GM19351 (cell line): ENCODE measurements at regions not wholly inside any gene's neighbourhood (a gene's known extent, or its start where the extent isn't known, plus 50 kb on each side); places are given as distances from the start of the nearest gene placed in this dataset.

Experiments
- ATAC-seq: cut with Tn5 transposase; IDR thresholded peaks from one replicate; pipeline ENCODE4 v1.9.1; 2021; ENCODE audit warnings: mild to moderate bottlenecking, moderate library complexity; ENCODE audit not compliant: unreplicated experiment

DNA sequence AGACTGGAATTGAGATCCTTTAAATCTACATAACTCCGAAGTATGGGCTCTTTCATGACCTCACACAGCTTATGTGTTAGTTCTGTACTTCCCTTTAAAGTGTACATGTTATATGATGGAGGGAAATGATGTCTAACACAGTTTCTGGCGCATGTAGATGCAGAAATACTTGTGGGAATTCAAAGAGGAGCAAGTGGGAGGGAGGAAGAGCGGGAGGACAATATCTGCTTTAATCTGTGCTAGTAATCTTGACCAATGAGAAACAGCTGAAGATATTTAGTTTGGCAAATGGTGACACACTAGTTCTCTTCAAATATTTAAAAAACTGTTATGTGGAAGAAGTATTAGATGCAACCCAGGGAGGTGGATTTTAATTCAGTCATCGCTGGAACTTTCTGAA lies 62.9 kb upstream of the PLEKHG1 start:
- no peak for ATAC-seq

DNA sequence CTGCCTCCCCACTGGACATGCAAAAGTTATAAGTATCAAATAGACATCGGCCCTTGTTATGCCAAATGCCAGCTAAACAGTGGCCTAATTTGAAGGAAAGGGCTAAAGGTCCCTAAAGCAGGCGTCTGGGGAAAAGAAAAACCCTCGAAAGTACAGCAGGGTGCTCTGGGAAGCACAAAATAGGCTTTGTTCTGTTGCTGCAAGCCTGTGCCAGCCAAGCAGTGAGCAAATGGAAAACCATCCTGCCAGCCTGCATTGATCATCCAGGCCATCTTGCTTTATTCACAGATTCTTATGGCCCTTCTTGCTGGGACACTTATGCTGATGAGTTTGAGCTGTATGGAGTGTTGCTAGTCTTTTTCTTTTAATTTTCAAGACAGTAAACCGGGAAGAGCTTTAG lies 62.2 kb upstream of the PLEKHG1 start:
- no peak for ATAC-seq

DNA sequence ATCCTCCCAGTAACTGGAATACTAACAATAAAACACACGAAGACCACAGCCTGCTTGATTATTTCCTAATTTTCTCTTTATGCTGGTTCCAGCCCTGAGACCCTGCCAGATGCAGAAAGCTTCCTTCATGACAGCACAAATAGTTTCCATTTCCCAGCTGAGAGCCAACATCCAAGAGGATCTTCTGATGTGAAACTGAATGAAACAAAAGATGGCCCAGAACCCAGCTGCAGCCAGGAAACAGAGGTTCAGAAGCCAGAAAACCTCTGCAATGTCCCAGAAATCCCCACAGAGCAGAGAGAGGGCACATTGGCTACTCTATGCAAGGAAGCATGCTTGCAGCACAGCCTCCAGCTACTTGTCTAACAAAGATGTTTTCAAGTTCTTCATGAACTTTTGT lies 61.8 kb upstream of the PLEKHG1 start:
- no peak for ATAC-seq

DNA sequence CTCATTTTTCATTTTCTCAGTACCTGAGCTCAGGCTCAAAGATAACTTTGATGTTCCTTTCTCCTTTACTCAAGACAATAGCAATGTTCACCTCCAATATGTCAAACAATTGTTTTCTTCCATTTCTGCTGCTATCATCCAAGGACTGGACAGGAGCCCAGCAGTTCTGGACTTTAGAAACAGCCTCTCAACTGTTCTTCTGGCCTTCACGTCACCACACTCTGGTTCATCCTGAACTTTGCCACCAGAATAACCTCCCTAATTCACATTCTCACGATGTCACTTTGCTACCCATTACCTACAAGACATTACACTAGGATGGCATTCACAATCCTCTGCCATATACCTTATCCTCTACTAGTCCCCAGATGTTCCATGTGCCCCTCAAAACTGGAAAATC lies 60.6 kb upstream of the PLEKHG1 start:
- ATAC-seq, result no peak

DNA sequence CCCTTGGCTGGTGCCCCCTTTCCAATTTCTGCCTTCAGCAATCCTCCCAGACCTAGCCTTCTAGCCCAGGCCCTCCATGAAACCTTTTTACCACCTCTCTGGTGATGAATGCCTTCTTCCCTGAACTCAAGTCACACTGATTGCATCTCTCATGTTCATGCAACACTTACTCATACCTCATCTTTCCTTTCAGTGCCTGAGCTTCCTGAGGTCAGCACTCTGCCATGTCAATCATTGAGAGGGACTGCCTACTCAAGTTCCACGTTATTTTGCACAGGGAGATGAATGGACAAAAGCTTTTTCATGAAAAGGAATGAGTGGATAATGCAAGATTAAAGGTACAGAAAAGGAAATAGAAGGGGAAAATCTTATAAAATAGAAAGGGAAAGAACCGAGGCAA lies 60.1 kb upstream of the PLEKHG1 start:
- ATAC-seq, result no peak

DNA sequence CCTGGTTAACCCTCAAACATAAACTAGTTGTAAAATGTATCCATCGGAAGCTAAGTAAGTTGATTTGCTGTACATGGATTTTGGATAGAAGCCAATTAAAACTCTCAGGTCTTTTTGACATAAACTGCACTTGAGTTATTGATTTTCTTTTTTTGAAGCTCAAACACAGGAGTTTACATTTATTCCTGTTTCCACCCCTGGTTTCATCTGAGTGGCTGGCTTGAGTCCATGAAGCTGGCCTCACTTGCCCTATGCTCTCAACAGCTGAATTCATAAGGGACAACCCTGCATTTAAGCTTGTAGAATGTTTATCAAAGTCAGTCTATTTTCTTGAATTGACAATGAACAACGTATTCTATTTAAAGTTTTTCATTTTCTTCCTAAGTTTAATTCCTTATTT lies 58.1 kb upstream of the PLEKHG1 start:
- ATAC-seq, result no peak

DNA sequence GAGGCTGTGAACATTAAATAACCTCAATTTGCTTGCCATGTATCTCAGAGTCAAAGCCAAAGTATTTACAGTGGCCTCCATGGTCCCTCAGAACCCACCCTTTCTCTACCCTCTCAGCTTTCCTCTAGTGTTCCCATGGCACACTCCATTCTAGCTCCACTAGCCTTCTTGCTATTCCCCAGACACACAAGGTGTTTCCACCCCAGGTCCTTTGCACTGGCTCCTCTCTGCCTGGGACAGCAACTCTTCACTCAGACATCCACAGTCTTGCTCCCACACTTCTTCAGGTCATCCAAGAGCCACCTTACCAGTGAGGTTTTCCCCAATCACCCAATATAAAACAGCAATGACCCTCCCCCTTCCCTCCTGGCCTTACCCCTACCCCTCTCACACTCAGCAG lies 56.5 kb upstream of the PLEKHG1 start:
- no peak for ATAC-seq

DNA sequence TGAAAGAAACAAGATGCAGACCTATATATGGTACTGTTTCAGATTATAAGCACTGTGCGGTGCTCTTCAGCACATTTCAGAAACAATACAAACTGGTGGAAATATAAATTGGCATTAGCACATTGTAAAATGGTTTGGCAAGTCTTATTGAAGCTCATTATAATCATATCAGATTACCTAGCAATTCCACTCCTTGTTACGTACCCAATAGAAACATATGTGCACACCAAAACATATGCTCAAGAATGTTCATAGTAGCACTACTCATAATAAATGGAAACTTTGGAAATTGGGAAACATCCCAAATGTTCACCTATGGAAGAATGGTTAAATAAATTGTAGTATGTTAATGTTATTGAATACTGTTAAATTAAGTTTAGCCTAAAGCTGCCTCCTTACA lies 54.9 kb upstream of the PLEKHG1 start:
- no peak for ATAC-seq

DNA sequence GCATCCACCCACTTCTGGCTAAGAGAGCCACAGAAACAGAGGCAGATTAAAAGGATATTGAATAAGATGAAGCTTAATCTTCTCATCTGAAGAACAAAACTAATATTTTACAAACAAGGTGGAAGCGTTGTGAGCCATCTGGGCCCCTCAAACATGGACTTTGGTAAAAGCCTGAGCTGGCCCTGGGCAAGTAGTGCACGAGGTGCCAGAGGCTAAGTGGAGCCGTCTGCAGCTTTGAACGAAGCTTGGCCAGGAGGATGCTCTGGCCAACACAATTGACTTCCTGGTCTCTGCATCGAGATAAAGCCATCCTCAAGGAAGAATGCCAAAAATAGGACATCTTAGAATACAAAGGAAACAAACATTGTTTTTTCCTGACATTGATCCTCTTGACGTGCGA lies 53.2 kb upstream of the PLEKHG1 start:
- no peak for ATAC-seq

DNA sequence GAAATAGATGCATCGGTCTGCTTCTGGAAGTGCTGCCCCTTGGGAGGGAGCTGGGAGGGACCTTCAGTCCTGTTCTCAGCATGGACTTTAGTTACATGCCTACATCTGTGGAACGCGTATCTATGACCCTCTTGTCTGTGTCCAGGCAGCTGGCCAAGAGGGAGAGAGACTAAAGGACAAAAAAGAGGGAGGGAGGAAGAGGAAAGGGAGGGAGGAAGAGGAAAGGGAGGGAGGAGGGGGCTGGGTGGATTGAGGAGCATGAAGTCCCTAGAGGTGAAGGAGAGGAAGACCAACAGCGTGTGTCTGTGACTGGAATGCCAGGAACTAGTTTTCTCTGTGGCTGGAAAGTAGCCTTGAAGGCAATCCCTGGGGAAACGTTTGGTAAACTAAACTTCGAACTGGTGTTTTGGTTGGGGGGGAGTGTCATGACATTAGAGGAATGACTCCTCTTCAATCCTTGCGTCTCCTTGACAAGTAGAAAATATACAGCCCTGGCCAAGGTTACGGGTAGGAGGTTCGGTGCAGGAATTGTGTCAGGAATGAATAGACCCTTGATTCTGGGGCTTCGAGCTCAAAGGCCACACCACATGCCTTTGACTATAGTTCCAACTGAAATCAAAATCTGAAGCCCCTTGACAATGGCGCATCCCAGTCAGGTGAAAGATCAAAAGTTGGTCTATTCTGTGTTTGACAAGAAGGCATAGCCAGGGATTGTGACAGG lies 52.0 kb upstream of the PLEKHG1 start:
- ATAC-seq, result no peak

DNA sequence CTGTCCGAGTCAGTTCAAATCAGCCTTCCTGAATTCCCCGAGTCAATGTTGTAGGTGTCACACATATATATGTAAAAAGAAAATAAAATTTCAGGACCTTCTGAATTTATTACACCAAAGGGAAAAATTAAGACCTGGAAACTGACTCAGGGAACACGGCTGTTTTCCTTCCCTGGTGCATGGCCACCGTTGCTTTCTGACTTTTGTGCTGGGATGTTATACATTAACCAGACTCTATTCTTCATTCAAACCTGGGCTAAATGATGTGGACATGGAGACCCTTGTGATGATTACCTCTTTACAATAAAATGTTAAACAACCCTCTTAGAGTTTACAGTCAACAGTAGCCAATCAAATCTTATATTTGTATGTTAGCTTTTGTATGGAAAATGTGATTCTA lies 51.4 kb upstream of the PLEKHG1 start:
- no peak for ATAC-seq

DNA sequence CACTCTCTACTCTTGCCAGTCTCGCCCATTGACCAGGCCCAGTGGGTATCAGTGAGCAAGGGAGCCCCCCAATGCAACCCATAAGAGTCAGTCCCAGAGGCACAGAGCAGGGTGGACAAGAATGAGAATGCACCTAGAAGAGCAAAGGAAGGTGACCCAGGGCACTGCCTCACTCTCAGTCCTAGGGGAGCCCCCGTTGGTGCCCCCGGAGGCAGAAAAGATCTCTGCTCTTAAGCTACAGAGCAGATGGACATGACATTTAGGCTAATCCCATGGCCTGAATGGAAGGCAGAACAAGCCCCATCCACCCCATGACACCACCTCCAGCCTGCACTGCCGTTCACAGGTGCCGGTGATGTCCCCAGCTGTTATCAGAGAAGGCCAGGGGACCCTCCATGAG lies 50.7 kb upstream of the PLEKHG1 start:
- ATAC-seq, result no peak

DNA sequence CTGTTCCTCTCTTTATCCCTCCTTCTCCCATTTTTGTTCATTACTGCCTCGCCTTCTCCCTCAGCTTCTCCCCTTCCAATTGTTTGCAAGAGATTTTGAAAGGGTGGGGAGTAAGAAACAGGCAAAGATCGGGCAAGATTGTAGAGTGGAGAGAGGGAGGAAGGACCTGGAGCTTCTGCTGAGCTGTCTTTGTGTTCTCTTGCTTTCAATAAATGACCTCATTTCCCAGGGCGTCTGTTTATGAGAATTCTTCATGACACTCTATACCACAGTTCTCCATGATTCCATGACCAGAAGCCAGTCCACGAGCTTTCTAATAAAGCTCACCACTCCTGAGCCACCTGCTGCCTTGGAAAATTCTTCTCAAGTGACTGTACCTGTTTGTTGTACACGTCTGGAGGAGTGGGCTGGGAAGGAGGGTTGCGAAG lies 50.0 kb upstream of the PLEKHG1 start:
- ATAC-seq, result no peak
